ENCODE measurements at regions not wholly inside any gene's neighbourhood (a gene's known extent, or its start where the extent isn't known, plus 50 kb on each side); places are given as distances from the start of the nearest gene placed in this dataset.

- H3K36me3 ChIP-seq, result no peaks in the 10 kb centered on the region
Measured at GRCh38 chr16:6603780-6604325, 728.8 kb upstream of the RBFOX1 start.

GRCh38 chr16:6602405-6602804, 730.2 kb upstream of the RBFOX1 start:
- no peak overlapping the region for H3K27ac ChIP-seq
- H3K4me1 ChIP-seq (ENCODE audit: control insufficient read depth in 1 of 2, insufficient read depth in 1 of 2, low read depth in 1 of 2, low read length in 1 of 2), result no peaks in the 10 kb centered on the region
- no peak overlapping the region for H3K4me3 ChIP-seq (ENCODE audit: low read depth in 1 of 2, low read length in 1 of 2)
- H3K27me3 ChIP-seq, result no peaks in the 10 kb centered on the region
- no peaks in the 10 kb centered on the region for H3K9me3 ChIP-seq
- no peaks in the 10 kb centered on the region for H3K36me3 ChIP-seq
- TF ChIP-seq CTCF (IDR thresholded peaks at IDR 0.05), result no peak

More at GRCh38 chr16:6603780-6604325, 728.8 kb upstream of the RBFOX1 start:
- Histone ChIP-seq H3K4me3 (ENCODE audit: low read depth in 1 of 2, low read length in 1 of 2) (no peak overlapping the region), H3K4me1 (ENCODE audit: control insufficient read depth in 1 of 2, insufficient read depth in 1 of 2, low read depth in 1 of 2, low read length in 1 of 2) (no peaks in the 10 kb centered on the region), H3K9me3 (no peaks in the 10 kb centered on the region), H3K27me3 (no peaks in the 10 kb centered on the region), H3K27ac (no peak overlapping the region)
- TF ChIP-seq CTCF (IDR thresholded peaks at IDR 0.05), result no peak

- H3K36me3 ChIP-seq, result no peaks in the 10 kb centered on the region
- H3K4me3 ChIP-seq (ENCODE audit: low read depth in 1 of 2, low read length in 1 of 2), result no peak overlapping the region
- no peaks in the 10 kb centered on the region for H3K4me1 ChIP-seq (ENCODE audit: control insufficient read depth in 1 of 2, insufficient read depth in 1 of 2, low read depth in 1 of 2, low read length in 1 of 2)
- H3K27ac ChIP-seq, result no peak overlapping the region
- no peaks in the 10 kb centered on the region for H3K27me3 ChIP-seq
- TF ChIP-seq CTCF (IDR thresholded peaks at IDR 0.05), result no peak
- H3K9me3 ChIP-seq, result no peaks in the 10 kb centered on the region
Measured at GRCh38 chr16:6600167-6600566, 732.5 kb upstream of the RBFOX1 start.

GRCh38 chr16:6593799-6594198, 738.8 kb upstream of the RBFOX1 start:
- no peak for TF ChIP-seq CTCF (IDR thresholded peaks at IDR 0.05)
- Histone ChIP-seq H3K27ac (no peak overlapping the region), H3K36me3 (no peaks in the 10 kb centered on the region), H3K4me1 (ENCODE audit: control insufficient read depth in 1 of 2, insufficient read depth in 1 of 2, low read depth in 1 of 2, low read length in 1 of 2) (no peaks in the 10 kb centered on the region), H3K9me3 (no peaks in the 10 kb centered on the region), H3K27me3 (no peaks in the 10 kb centered on the region), H3K4me3 (ENCODE audit: low read depth in 1 of 2, low read length in 1 of 2) (no peak overlapping the region)

GRCh38 chr16:6576606-6577005, 756.0 kb upstream of the RBFOX1 start:
- Histone ChIP-seq H3K9me3 (no peaks in the 10 kb centered on the region), H3K4me1 (ENCODE audit: control insufficient read depth in 1 of 2, insufficient read depth in 1 of 2, low read depth in 1 of 2, low read length in 1 of 2) (no peaks in the 10 kb centered on the region)

More at GRCh38 chr16:6576606-6577005, 756.0 kb upstream of the RBFOX1 start:
- Histone ChIP-seq H3K36me3 (no peaks in the 10 kb centered on the region), H3K27ac (no peak overlapping the region), H3K27me3 (peaks cover 11% of the 10 kb centered on the region), H3K4me3 (ENCODE audit: low read depth in 1 of 2, low read length in 1 of 2) (no peak overlapping the region)
- TF ChIP-seq CTCF (IDR thresholded peaks at IDR 0.05), result no peak

Measured in neutrophil (primary cell).